WTC11 (cell line): ENCODE measurements at regions not wholly inside any gene's neighbourhood (a gene's known extent, or its start where the extent isn't known, plus 50 kb on each side); places are given as distances from the start of the nearest gene placed in this dataset.

ENCODE experiments used
- CTCF ChIP-seq: fragments of 200-600 bp; IDR thresholded peaks from 2 replicates; pipeline ENCODE4 v1.8.0; 2022; ENCODE audit warnings: antibody characterized with exemption
- TF ChIP-seq, protein P1 (sequence below): sonication (generic); formaldehyde crosslinking; conservative IDR thresholded peaks from 2 replicates; pipeline ENCODE4 v1.8.1; 2022; ENCODE audit warnings: mild to moderate bottlenecking, missing genetic modification reagents
- TF ChIP-seq, protein P2 (sequence below): sonication (generic); formaldehyde crosslinking; IDR thresholded peaks from 2 replicates; pipeline ENCODE4 v1.8.0; 2023; ENCODE audit warnings: mild to moderate bottlenecking, missing genetic modification reagents
- TF ChIP-seq, protein P3 (sequence below): sonication (generic); formaldehyde crosslinking; IDR thresholded peaks from 2 replicates; pipeline ENCODE4 v1.8.1; 2022; ENCODE audit warnings: low read depth, missing genetic modification reagents, borderline replicate concordance

GRCh38 chr4:151604238-151604637 lies 156.6 kb downstream of the GATB start:
- TF ChIP-seq, protein P1, sequence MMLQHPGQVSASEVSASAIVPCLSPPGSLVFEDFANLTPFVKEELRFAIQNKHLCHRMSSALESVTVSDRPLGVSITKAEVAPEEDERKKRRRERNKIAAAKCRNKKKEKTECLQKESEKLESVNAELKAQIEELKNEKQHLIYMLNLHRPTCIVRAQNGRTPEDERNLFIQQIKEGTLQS = no peak
- TF ChIP-seq, protein P2, sequence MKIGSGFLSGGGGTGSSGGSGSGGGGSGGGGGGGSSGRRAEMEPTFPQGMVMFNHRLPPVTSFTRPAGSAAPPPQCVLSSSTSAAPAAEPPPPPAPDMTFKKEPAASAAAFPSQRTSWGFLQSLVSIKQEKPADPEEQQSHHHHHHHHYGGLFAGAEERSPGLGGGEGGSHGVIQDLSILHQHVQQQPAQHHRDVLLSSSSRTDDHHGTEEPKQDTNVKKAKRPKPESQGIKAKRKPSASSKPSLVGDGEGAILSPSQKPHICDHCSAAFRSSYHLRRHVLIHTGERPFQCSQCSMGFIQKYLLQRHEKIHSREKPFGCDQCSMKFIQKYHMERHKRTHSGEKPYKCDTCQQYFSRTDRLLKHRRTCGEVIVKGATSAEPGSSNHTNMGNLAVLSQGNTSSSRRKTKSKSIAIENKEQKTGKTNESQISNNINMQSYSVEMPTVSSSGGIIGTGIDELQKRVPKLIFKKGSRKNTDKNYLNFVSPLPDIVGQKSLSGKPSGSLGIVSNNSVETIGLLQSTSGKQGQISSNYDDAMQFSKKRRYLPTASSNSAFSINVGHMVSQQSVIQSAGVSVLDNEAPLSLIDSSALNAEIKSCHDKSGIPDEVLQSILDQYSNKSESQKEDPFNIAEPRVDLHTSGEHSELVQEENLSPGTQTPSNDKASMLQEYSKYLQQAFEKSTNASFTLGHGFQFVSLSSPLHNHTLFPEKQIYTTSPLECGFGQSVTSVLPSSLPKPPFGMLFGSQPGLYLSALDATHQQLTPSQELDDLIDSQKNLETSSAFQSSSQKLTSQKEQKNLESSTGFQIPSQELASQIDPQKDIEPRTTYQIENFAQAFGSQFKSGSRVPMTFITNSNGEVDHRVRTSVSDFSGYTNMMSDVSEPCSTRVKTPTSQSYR = no peak
- TF ChIP-seq, protein P3, sequence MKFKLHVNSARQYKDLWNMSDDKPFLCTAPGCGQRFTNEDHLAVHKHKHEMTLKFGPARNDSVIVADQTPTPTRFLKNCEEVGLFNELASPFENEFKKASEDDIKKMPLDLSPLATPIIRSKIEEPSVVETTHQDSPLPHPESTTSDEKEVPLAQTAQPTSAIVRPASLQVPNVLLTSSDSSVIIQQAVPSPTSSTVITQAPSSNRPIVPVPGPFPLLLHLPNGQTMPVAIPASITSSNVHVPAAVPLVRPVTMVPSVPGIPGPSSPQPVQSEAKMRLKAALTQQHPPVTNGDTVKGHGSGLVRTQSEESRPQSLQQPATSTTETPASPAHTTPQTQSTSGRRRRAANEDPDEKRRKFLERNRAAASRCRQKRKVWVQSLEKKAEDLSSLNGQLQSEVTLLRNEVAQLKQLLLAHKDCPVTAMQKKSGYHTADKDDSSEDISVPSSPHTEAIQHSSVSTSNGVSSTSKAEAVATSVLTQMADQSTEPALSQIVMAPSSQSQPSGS = no peak
- TF ChIP-seq CTCF = no peak
